ENCODE measurements at regions not wholly inside any gene's neighbourhood (a gene's known extent, or its start where the extent isn't known, plus 50 kb on each side); places are given as distances from the start of the nearest gene placed in this dataset.
"Not testable (repeated sequence)": the region's sequence is repeated elsewhere in the genome, so short reads cannot be mapped to it uniquely, and the experiment has no call there.

DNA sequence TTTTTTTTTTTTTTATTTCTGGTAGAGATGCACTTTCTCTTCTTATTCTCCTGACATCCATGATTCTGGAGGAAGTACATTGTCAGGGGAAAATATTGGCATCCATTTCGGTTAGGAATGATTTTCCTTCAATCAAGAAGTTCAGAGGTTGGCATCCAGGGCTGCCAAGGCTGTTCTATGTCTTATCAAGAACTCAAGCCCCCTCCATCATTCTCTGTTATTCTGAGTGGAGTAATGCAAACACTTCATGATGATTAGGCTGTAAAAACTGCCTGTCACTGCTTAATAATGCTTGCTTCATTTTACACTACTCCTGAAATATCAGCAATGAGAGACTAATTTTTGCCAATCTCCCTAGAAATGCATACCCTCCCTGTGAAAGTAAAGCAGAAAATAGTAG lies 417.1 kb upstream of the NFIA start:
- H3K36me3 Mint-ChIP-seq (ENCODE audit: low read depth, unreplicated experiment), result no peaks in the 10 kb centered on the region
- H3K9me3 Mint-ChIP-seq (ENCODE audit: unreplicated experiment), result no peaks in the 10 kb centered on the region
- no peak overlapping the region for H3K27ac Mint-ChIP-seq (ENCODE audit: unreplicated experiment)
- no peaks in the 10 kb centered on the region for H3K4me1 Mint-ChIP-seq (ENCODE audit: unreplicated experiment)
- TF ChIP-seq, protein P1, sequence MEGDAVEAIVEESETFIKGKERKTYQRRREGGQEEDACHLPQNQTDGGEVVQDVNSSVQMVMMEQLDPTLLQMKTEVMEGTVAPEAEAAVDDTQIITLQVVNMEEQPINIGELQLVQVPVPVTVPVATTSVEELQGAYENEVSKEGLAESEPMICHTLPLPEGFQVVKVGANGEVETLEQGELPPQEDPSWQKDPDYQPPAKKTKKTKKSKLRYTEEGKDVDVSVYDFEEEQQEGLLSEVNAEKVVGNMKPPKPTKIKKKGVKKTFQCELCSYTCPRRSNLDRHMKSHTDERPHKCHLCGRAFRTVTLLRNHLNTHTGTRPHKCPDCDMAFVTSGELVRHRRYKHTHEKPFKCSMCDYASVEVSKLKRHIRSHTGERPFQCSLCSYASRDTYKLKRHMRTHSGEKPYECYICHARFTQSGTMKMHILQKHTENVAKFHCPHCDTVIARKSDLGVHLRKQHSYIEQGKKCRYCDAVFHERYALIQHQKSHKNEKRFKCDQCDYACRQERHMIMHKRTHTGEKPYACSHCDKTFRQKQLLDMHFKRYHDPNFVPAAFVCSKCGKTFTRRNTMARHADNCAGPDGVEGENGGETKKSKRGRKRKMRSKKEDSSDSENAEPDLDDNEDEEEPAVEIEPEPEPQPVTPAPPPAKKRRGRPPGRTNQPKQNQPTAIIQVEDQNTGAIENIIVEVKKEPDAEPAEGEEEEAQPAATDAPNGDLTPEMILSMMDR (IDR thresholded peaks at IDR 0.05; ENCODE audit: unreplicated experiment), result no peak
- DNase-seq (ENCODE audit: low spot score), result no peak
- H3K4me3 Mint-ChIP-seq (ENCODE audit: unreplicated experiment), result no peak overlapping the region
- peaks cover 3% of the 10 kb centered on the region for H3K27me3 Mint-ChIP-seq (ENCODE audit: unreplicated experiment)

DNA sequence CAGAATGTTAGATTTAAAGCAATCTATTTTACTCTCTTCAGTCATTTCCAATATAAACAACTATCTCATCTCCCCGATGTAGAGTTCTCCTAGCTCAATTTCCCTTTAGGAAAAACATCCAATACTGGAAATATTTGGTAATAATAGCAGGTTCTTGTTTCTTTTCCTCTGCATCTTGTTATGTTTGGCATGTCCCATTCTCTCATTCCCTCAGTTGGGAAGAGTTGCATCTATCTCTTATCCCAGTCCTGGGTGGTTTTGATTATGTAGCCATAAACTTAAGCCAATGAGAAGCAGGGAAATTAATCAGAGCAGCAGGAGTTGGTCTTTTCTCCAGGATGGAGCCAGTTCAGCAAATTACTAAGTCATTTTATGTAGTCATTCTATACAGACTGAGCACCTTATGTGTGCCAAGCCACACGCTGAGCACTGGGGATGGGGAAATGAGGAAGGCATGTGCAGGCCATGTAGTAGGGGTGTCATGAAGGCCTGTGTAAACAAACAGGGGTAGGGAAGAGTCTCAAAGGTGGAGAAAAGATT lies 418.2 kb upstream of the NFIA start:
- no peaks in the 10 kb centered on the region for H3K9me3 Mint-ChIP-seq (ENCODE audit: unreplicated experiment)
- no peak for DNase-seq (ENCODE audit: low spot score)
- TF ChIP-seq, protein P1 (IDR thresholded peaks at IDR 0.05; ENCODE audit: unreplicated experiment), result no peak
- no peaks in the 10 kb centered on the region for H3K4me1 Mint-ChIP-seq (ENCODE audit: unreplicated experiment)
- no peak overlapping the region for H3K4me3 Mint-ChIP-seq (ENCODE audit: unreplicated experiment)
- H3K36me3 Mint-ChIP-seq (ENCODE audit: low read depth, unreplicated experiment), result no peaks in the 10 kb centered on the region
- peaks cover 2% of the 10 kb centered on the region for H3K27me3 Mint-ChIP-seq (ENCODE audit: unreplicated experiment)
- H3K27ac Mint-ChIP-seq (ENCODE audit: unreplicated experiment), result no peak overlapping the region

DNA sequence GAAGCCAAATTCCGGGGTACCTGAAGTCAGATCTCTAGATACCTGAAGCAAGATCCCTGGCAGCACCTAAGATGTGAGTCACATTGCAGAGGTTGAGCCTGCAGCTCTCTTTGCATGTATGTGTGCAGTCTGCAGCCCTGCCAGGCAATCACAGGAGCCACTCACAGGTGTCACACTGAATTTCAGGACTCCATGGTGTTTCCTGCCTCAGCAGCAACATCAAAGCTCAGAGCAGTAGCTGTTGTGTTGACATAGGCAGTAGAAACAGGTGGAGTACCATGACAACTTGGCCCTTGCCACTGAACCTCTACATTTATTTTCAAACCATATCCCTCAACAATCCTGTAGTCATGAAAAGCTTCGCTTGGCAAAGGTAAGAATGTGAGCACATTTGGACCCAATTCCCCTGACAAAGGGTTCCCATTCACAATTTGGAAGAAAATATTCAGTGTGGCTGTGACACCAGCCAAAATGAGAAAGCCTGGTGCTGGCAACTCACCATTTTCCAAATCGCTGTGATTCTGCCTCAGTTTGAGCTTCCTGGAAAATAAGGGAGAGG lies 419.8 kb upstream of the NFIA start:
- H3K27me3 Mint-ChIP-seq (ENCODE audit: unreplicated experiment), result peaks cover 2% of the 10 kb centered on the region
- TF ChIP-seq, protein P1 (IDR thresholded peaks at IDR 0.05; ENCODE audit: unreplicated experiment), result no peak
- no peak for DNase-seq (ENCODE audit: low spot score)
- H3K4me1 Mint-ChIP-seq (ENCODE audit: unreplicated experiment), result no peaks in the 10 kb centered on the region
- no peak overlapping the region for H3K27ac Mint-ChIP-seq (ENCODE audit: unreplicated experiment)
- no peak overlapping the region for H3K4me3 Mint-ChIP-seq (ENCODE audit: unreplicated experiment)
- no peaks in the 10 kb centered on the region for H3K9me3 Mint-ChIP-seq (ENCODE audit: unreplicated experiment)
- no peaks in the 10 kb centered on the region for H3K36me3 Mint-ChIP-seq (ENCODE audit: low read depth, unreplicated experiment)

DNA sequence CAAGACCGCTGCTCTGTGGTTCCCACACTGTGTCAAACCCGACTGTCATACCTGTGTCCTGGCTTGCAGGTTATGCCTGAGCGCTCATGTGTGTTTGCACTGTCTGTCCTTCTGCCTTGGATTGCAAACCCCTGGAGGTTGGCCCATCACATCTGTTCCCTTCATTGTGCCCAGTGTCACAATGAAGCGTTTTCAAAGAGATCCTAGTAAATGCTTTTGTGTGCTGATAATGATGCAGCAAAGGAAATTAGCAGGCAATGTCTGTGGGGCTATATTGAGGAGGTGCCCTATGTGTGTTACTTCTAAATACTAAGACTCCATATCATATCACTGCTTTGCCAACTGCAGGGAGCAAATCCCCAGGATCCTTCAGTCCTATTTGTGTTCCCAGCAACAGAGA lies 424.4 kb upstream of the NFIA start:
- Mint-ChIP-seq H3K27ac (ENCODE audit: unreplicated experiment) (no peak overlapping the region), H3K4me1 (ENCODE audit: unreplicated experiment) (no peaks in the 10 kb centered on the region), H3K36me3 (ENCODE audit: low read depth, unreplicated experiment) (no peaks in the 10 kb centered on the region), H3K27me3 (ENCODE audit: unreplicated experiment) (peaks cover 2% of the 10 kb centered on the region), H3K9me3 (ENCODE audit: unreplicated experiment) (no peaks in the 10 kb centered on the region), H3K4me3 (ENCODE audit: unreplicated experiment) (no peak overlapping the region)
- DNase-seq (ENCODE audit: low spot score), result no peak
- TF ChIP-seq, protein P1 (IDR thresholded peaks at IDR 0.05; ENCODE audit: unreplicated experiment), result no peak

DNA sequence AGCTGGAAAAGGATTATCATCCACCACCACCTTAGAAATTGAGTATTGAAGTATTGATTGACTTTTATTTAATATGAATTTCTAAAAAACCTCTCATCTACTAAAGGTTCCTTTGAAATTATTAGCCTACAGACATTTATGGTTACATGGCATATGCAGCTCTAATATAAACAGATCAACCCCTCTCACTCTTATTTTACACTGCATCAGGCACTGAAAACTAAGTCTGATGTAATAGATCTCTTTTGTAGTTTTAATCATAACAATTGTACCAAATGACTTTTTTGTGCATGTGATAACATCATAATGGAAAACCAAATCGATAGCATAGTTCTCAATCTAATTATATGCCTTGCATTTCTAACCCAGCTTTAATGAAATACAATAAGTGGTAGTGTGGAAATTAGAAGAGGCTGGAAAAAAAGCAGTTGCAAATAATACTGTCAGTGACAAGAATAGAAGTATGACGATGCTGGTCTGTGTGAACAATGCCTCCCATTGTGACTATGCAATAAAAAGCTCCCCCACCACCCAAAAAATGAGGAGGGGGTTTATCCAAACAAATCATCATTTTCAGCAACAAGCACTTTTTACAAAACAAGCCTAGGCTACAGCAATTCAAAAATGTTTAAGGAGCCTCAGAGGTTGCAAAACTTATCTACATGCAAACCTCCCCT lies 426.5 kb upstream of the NFIA start:
- no peaks in the 10 kb centered on the region for H3K9me3 Mint-ChIP-seq (ENCODE audit: unreplicated experiment)
- H3K36me3 Mint-ChIP-seq (ENCODE audit: low read depth, unreplicated experiment), result no peaks in the 10 kb centered on the region
- H3K27ac Mint-ChIP-seq (ENCODE audit: unreplicated experiment), result no peak overlapping the region
- no peaks in the 10 kb centered on the region for H3K27me3 Mint-ChIP-seq (ENCODE audit: unreplicated experiment)
- TF ChIP-seq, protein P1 (IDR thresholded peaks at IDR 0.05; ENCODE audit: unreplicated experiment), result no peak
- no peak for DNase-seq (ENCODE audit: low spot score)
- no peaks in the 10 kb centered on the region for H3K4me1 Mint-ChIP-seq (ENCODE audit: unreplicated experiment)
- no peak overlapping the region for H3K4me3 Mint-ChIP-seq (ENCODE audit: unreplicated experiment)

DNA sequence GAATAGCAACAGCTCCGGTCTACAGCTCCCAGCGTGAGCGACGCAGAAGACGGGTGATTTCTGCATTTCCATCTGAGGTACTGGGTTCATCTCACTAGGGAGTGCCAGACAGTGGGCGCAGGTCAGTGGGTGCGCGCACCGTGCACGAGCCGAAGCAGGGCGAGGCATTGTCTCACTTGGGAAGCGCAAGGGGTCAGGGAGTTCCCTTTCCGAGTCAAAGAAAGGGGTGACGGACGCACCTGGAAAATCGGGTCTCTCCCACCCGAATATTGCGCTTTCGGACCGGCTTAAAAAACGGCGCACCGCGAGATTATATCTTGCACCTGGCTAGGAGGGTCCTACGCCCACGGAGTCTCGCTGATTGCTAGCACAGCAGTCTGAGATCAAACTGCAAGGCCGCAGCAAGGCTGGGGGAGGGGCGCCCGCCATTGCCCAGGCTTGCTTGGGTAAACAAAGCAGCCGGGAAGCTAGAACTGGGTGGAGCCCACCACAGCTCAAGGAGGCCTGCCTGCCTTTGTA lies 442.3 kb upstream of the NFIA start:
- H3K9me3 Mint-ChIP-seq (ENCODE audit: unreplicated experiment); H3K4me3 Mint-ChIP-seq (ENCODE audit: unreplicated experiment); DNase-seq (ENCODE audit: low spot score); H3K27me3 Mint-ChIP-seq (ENCODE audit: unreplicated experiment); H3K36me3 Mint-ChIP-seq (ENCODE audit: low read depth, unreplicated experiment); H3K27ac Mint-ChIP-seq (ENCODE audit: unreplicated experiment); H3K4me1 Mint-ChIP-seq (ENCODE audit: unreplicated experiment): not testable (repeated sequence)

Data from endothelial cell (in vitro differentiated cells).